Glutamatergic neuron (in vitro differentiated cells): ENCODE measurements at regions not wholly inside any gene's neighbourhood (a gene's known extent, or its start where the extent isn't known, plus 50 kb on each side); places are given as distances from the start of the nearest gene placed in this dataset.

Source experiments
- DNase-seq: peaks from one replicate; pipeline ENCODE4 v3.0.0; 2022
- H3K27ac Mint-ChIP-seq: one replicate; pipeline ENCODE4 v1.8.0; 2020; ENCODE audit warnings: mild to moderate bottlenecking, mixed read lengths, inconsistent platforms; ENCODE audit not compliant: unreplicated experiment
- H3K27me3 Mint-ChIP-seq: one replicate; pipeline ENCODE4 v1.8.0; 2020; ENCODE audit warnings: mild to moderate bottlenecking, moderate library complexity, mixed read lengths, inconsistent platforms; ENCODE audit not compliant: unreplicated experiment
- H3K36me3 Mint-ChIP-seq: one replicate; pipeline ENCODE4 v1.8.0; 2020; ENCODE audit warnings: mild to moderate bottlenecking, mixed read lengths, inconsistent platforms; ENCODE audit not compliant: unreplicated experiment
- H3K4me1 Mint-ChIP-seq: one replicate; pipeline ENCODE4 v1.8.0; 2020; ENCODE audit warnings: mild to moderate bottlenecking, low read depth, mixed read lengths, inconsistent platforms; ENCODE audit not compliant: unreplicated experiment
- H3K4me3 Mint-ChIP-seq: one replicate; pipeline ENCODE4 v1.8.0; 2020; ENCODE audit warnings: mild to moderate bottlenecking, mixed read lengths, inconsistent platforms; ENCODE audit not compliant: unreplicated experiment
- H3K9me3 Mint-ChIP-seq: one replicate; pipeline ENCODE4 v1.8.0; 2020; ENCODE audit warnings: mild to moderate bottlenecking, moderate library complexity, mixed read lengths, inconsistent platforms; ENCODE audit not compliant: unreplicated experiment
- CTCF ChIP-seq: fragments of 200-600 bp; sonication (generic); IDR thresholded peaks from one replicate; pipeline ENCODE4 v1.5.0; 2021; ENCODE audit not compliant: partially characterized antibody, unreplicated experiment

- H3K27ac Mint-ChIP-seq, result no peak overlapping the region
- TF ChIP-seq CTCF, result no peak
- H3K9me3 Mint-ChIP-seq, result no peaks in the 10 kb centered on the region
- H3K4me3 Mint-ChIP-seq, result no peak overlapping the region
- H3K27me3 Mint-ChIP-seq, result no peaks in the 10 kb centered on the region
- no peaks in the 10 kb centered on the region for H3K4me1 Mint-ChIP-seq
- no peaks in the 10 kb centered on the region for H3K36me3 Mint-ChIP-seq
- DNase-seq, result no peak
These were observed 72.9 kb downstream of the IFI44 start for GRCh38 chr1:78722521-78722920.

- no peaks in the 10 kb centered on the region for H3K9me3 Mint-ChIP-seq
- no peak overlapping the region for H3K27ac Mint-ChIP-seq
- no peaks in the 10 kb centered on the region for H3K27me3 Mint-ChIP-seq
- H3K4me3 Mint-ChIP-seq, result no peak overlapping the region
- no peaks in the 10 kb centered on the region for H3K36me3 Mint-ChIP-seq
- no peak for DNase-seq
- no peak for TF ChIP-seq CTCF
- H3K4me1 Mint-ChIP-seq, result no peaks in the 10 kb centered on the region
These were observed 73.3 kb downstream of the IFI44 start for GRCh38 chr1:78722947-78723346.

- no peaks in the 10 kb centered on the region for H3K4me1 Mint-ChIP-seq
- no peak overlapping the region for H3K4me3 Mint-ChIP-seq
- no peak for DNase-seq
- no peaks in the 10 kb centered on the region for H3K27me3 Mint-ChIP-seq
- H3K9me3 Mint-ChIP-seq, result no peaks in the 10 kb centered on the region
- H3K27ac Mint-ChIP-seq, result no peak overlapping the region
- no peak for TF ChIP-seq CTCF
- H3K36me3 Mint-ChIP-seq, result no peaks in the 10 kb centered on the region
These were observed 77.1 kb downstream of the IFI44 start for GRCh38 chr1:78726686-78727085.

GRCh38 chr1:78728359-78728758, 78.7 kb downstream of the IFI44 start:
- no peak for TF ChIP-seq CTCF
- DNase-seq, result no peak
- no peaks in the 10 kb centered on the region for H3K4me1 Mint-ChIP-seq
- H3K27ac Mint-ChIP-seq, result no peak overlapping the region
- H3K27me3 Mint-ChIP-seq, result no peaks in the 10 kb centered on the region
- no peak overlapping the region for H3K4me3 Mint-ChIP-seq
- H3K36me3 Mint-ChIP-seq, result no peaks in the 10 kb centered on the region
- no peaks in the 10 kb centered on the region for H3K9me3 Mint-ChIP-seq

GRCh38 chr1:78730054-78730453, 80.4 kb downstream of the IFI44 start:
- no peak overlapping the region for H3K4me3 Mint-ChIP-seq
- DNase-seq, result no peak
- H3K27me3 Mint-ChIP-seq, result no peaks in the 10 kb centered on the region
- no peak overlapping the region for H3K27ac Mint-ChIP-seq
- no peak for TF ChIP-seq CTCF
- no peaks in the 10 kb centered on the region for H3K36me3 Mint-ChIP-seq
- no peaks in the 10 kb centered on the region for H3K9me3 Mint-ChIP-seq
- no peaks in the 10 kb centered on the region for H3K4me1 Mint-ChIP-seq
